Stimulated activated naive CD4-positive, alpha-beta T cell (primary cell): ENCODE measurements at regions not wholly inside any gene's neighbourhood (a gene's known extent, or its start where the extent isn't known, plus 50 kb on each side); places are given as distances from the start of the nearest gene placed in this dataset.
"Not testable (repeated sequence)": the region's sequence is repeated elsewhere in the genome, so short reads cannot be mapped to it uniquely, and the experiment has no call there.

Experiments used
- DNase-seq, 6 experiments: peaks; one replicate each; lab custom pipeline; 2025; lab: John Stamatoyannopoulos, UW

DNA sequence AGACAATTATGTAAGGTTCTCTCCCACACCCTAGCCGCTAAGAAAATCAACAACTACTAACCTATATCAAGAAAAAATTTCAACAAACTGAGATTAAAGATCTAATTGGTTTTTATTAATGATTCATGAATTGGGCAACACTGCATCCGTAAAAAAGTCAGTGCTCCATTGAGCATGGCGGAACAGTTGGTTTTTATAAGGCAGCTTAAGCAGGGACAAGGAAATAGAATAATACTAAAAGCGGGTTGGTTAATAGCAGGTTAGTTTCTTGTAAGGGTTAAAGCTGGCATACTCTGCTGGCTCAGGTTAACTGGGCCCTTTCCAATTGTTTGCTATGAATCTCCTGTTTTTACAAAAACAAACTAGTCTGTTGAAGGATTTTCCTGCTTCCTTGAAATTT is 202.3 kb upstream of the RASGEF1B start:
- no peak for DNase-seq

DNA sequence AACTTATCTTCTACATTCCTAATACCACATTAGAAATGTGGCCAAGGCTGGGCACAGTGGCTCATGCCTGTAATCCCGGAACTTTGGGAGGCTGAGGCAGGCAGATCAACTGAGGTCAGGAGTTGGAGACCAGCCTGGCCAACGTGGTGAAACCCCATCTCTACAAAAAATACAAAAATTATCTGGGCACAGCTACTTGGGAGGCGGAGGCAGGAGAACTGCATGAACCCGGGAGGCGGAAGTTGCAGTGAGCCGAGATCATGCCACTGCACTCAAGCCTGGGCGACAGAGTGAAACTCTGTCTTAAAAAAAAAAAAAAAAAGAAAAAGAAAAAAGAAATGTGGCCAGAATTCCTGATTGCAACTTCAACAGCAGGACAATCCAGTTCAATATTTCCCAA is 196.6 kb upstream of the RASGEF1B start:
- DNase-seq: not testable (repeated sequence)

DNA sequence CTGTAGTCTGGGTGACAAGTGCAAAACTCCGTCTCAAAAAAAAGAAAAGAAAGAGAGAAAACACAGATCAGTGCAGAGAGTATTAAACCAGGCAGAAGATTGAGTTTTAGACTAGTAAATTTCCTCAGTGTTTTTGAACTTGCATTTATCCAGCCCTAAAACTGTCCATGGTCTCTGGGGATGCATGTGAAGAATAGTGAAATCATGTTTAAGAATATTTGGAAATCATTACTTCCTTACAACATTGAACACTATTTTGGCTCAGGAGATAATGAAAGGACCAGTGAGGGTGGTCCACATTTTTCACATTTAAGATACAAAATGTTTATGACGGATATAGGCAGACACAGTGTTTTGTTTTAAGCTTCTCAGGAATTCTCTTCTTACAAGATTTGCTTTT is 195.8 kb upstream of the RASGEF1B start:
- no peak for DNase-seq

DNA sequence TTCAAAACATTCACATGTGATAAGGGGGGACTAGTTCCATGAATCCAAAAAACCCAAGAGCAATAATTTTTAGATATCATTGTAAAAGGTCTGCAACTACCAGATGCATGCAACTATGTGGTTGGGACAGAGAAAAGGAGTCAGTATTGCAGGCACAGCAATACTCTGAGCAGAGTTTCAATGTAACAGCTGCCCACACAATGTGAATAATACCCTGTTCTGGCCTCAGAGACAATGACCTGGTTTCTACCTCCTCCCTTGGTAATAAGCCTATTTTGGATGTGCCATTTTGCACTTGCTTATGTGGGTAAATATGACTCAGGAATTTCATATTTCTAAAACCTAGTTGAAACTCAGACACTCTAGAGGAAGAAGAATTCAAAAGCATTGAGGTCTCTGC is 194.8 kb upstream of the RASGEF1B start:
- no peak for DNase-seq

DNA sequence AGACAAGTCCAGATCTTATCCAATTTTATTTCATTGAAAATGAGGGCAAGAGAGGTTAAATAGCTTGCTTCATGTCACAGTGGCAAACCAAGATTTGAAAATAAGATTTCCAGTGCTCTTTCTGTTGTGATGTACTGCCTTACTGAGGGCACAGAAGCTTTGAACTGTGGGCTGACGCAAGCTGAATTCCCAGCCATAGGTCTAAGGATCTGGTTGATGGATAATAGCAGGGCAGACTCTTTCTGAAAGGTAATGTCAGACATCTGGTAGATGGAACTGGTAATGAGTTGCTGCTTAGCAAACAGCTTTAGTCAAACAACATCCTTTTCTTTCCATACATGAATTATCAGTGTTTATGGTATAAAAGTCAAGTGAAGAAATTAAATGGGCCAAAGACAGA is 193.9 kb upstream of the RASGEF1B start:
- no peak for DNase-seq

DNA sequence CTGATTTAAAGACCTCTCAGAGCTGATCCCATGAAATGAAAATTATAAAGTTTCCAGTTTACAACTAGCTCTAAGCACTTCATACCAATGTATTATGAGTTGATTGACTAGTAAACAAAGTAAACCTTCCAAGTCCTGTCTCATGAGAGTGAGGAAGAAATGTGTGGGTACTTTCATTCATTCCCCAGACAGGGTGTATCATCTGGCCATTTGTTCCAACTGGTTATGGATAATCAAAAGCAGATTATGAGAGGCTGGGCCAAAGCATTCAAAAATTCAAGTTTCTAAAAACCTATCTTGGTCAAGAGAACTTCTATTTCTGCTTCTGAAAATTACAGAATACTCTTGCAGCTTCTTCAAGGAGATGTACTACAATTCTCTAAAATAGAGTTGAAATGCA is 193.3 kb upstream of the RASGEF1B start:
- no peak for DNase-seq

DNA sequence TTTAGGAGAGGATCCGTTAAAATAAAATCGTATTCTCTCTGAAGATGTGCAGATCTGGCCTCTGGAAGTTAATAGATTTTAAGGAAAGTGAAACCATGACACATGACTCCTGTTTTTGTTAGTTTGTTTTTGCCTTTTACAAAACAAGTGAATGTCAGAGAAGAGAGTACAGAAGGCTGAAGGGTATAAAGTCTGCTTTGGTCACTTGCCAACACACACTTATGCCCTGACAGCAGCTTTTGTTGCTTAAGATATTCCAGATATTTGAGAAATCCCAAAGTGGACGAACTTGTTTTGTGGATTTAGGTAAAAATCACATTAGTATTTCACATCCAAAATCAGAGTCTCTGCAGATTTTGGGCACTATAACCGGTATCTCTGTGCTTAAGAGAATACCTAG is 192.4 kb upstream of the RASGEF1B start:
- DNase-seq: no peak

DNA sequence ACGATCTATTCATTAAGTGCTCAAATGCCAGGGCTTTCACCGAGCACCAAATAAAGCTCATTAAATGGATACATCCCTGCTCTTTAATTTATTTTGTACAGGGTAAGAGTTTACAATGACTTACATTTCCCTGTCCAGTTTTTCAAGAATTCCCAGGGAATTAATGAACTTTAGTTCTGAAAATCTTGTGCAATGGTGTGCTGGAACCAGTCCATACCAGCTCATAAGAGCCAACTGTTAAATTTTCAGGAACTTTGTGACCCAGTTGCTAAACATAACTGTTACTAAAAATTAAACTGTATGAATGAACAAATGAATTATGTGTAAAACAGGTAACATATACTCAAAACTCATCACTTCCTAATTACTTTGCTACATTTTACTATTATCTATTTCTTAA is 191.7 kb upstream of the RASGEF1B start:
- DNase-seq: no peak

DNA sequence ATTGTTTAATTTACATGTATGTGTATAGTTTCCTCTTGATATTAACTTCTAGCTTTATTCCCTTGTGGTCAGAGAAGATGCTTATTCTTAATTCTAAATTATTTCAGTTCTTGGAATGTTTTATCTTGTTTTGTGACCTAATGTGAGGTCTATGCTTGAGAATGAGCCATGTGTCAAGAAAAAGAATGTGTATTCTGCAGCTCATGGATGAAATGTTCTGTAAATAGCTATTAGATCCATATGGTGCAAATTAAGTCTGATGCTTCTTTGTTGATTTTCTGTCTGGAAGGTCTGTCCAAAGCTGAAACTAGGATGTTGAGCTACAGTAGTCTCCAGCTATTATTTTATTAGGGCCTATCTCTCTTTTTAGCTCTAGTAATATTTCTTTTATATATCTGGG is 187.3 kb upstream of the RASGEF1B start:
- no peak for DNase-seq

DNA sequence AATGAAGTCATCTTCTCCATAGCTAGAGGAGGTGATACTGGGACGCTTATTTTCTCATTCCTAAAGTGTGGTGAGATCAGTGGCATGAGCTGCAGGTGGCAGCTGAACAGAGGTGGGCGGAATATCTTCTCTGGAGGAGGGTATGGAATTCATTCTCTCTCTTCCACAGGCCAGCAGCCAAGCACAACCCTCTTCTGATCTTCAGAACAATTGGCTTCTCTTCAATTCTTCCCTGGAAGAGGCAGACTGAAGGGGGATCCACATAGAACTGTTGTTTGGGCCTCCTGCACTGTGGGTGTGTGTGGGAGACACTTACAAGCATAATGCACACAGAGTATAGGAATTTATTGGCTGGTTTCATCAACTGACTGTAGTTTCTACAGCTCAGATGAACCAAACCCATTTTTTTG is 180.4 kb upstream of the RASGEF1B start:
- no peak for DNase-seq

DNA sequence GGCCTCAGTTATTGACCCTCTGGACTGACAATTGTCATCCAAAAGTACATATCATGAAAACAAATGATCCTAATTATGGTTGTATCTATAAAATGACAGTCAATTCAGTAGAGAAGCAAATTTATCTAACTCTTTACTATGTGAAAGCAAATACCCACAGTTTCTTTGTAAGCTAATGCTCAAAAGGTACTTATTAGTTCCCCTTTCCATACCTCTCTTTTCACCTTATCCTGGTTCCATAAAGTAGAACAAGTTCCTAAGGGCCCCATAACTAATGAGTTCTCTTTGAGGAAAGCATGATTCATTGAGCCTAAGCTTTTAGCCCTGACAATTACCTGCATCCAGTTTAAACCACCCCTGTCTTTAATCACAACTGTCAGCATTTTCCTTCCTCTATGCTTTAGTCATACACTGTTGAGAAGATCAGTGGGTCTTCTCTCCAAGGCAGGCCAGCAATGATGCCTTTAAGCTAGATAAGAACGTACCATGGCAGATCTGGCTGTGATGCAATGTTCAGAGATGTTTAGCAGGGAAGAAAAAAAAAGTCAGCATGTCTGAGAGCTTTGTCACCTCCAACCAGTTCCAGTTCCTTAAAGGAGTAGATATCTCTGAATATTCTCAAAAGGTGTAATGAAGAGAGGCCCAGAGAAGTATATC is 179.7 kb upstream of the RASGEF1B start:
- DNase-seq: no peak

DNA sequence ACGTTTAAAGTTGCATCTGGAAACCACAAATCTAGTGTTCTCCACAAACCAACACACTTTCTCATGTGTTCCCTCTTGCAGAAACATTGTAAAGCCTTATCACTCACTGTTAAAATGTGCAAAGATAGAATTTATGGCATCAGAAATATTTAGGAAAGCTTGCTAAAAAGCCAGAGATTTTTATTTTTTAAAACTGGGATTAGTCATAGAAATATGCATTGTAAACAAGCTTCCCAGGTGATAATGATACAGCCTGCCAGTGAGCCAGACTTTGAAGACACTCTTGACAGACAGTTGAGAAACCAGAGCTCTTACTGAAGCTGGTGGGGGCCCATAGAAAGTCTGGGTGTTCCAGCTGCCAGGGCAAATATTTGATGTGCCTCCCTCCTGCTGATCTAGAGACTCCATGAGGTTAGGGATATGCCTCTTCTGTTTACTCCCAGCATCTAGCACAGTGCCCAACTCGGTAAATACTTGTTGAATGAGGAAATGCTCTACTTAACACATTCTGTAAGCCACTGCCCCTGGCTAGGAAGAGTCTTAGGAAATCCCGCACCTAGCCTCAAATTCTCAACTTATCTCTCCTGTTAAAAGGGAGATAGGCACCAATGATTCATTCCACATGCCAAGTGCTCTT is 179.0 kb upstream of the RASGEF1B start:
- no peak for DNase-seq

DNA sequence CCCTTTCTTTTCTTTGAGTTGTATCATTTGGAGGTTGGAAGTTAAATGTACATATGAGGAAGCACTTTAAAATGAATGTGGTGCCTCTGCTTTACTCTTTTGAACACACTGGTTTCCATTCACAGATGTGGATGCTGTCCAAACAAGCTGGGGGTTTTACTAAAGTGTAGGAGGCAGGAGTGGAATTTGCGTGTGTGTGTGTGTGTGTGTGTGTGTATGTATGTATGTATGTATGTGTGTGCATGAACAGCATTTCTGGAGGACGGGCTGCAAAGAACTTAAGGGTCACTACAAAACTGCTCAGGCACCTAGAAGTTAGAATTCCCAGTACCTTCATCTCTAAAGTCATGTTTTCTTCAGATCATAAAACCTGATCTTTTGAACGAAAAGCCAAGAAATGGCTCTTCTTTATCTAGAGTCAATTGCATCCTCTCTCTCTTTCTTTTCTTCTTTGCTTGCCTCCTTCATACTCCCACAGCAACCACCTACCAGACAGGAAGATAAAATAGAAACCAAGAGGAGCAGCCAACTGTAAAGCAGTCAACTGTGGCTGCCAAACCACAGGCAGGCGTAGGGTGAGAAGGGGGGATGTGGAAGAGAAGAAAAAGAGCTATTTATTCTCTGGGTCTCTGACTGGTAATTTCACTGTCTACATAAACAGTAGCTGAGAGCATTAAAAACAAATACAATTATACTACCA is 177.0 kb upstream of the RASGEF1B start:
- peak in 5 of 6 experiments; percentile 3 to 53 (median 47) for DNase-seq

DNA sequence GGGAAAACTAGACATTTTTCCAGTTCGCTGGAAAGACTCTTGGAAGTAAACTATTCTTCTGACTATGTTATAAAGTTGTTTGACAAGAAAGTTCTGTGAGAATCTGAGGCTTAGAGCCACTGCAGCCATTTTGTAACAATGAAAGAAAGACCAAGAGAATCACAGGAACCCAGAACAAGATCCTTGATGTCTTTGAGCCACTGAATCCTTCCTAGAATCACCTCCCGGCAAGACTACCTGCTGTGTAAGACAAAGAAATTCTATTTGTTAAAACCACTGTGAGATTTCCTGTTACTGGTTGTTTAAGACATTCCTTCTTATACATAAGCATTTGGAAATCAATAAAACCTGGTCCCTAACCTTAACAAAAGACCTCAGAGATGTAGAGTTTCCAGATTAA is 175.7 kb upstream of the RASGEF1B start:
- no peak for DNase-seq

DNA sequence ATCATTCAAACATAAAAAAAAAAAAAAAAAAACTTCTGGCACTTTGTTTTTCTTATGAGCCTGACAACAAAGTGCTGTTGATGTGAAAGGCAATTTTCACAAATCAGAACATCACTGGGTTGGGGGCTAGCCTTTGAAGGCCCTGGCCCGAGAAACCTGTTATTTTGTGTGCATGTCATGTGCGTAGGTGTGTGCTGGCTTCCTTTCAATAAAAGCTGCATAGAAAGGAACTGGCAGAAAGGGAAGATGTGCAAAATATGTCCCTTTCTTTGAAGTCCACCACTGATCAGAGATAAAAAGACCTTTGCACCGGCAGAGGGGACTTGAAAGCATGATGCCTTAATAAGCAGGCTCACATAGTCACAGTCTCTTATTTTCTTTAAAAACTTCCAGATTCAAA is 170.8 kb upstream of the RASGEF1B start:
- DNase-seq: no peak

DNA sequence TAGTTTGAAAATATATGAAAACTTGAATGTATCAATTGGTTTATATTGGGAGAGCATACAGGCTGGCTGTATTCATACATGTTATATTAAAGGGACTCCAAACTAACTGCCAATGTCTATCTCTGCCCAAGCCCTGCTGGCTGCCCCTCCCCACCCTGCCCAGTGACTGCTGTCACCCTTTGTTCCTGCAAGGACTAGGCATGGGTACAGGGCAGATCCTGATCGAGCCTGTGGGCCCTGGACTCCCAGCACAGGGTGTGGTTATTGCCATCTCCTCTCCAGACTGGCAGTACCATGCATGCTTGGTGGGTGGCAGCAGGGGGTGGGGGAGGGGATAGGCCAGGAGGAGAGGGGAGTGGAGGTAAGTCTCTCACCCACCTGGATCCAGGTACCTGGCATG is 167.5 kb upstream of the RASGEF1B start:
- no peak for DNase-seq

DNA sequence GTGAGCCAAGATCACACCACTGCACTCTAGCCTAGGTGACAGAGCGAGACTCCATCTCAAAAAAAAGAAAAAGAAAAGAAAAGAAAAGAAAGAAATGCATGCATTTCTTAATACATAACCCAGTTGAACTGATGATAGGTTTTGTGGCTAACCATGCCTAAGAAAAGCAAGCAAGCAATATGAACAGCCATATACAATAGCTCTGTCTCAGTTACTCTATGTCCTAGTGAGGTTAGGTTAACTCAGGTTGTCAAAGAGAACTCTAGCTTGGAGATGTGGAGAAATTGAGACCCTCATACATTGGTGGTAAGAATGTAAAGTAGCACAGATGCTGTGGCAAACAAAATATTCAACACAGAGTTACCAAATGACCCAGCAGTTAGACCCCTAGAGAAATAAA is 167.0 kb upstream of the RASGEF1B start:
- no peak for DNase-seq

DNA sequence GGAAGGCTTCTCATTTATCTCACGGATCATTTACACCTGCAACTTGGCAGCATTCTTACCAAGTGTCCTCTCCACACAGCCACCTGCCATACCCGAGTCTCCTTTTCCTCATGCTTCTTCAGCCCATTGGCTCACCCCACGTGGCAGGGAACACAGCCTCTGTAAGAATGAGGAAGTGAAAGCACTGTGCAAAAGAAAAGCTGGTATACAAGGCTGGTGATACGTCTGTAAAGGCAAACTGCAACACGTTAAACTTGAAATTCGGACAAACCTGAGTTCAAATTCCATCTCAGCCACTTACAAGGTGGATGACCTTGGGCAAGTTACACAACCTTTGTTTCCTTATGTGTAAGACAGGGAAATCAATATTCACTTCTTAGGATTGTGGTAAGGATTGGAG is 164.0 kb upstream of the RASGEF1B start:
- DNase-seq: no peak

DNA sequence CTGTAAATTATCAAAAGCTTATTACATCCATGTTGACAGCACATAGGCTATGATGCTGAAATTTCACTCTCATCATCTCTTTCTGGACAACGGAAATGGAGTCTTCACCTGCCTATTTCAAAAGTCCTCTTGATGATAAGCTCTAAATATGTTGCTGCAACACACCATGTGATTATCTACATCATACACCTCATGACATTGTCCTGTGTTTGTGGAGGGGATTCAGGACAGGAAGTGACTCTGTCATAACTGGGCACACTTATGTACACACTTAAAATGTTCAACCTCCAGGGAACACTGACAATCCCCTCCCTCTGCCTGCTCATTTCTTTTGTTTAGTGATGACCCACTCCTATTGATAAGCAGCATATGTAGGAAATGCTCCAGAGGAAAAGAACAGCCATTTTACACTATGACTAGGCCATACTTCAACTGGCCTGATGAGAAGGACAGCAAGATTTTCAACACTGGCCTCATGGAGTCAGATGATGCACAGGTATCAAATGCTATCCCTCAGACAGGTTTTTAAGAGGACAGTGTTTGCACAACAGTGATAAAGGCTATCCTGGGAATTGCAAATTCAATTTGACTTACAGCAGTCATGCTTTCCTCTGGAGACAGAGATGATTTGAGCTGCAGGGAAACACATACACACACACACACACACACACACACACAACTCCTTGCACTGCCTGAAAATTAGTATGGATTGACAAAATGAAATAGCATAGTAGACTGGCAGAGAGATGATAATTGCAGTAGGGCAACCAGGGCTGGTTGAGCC is 163.3 kb upstream of the RASGEF1B start:
- no peak for DNase-seq

DNA sequence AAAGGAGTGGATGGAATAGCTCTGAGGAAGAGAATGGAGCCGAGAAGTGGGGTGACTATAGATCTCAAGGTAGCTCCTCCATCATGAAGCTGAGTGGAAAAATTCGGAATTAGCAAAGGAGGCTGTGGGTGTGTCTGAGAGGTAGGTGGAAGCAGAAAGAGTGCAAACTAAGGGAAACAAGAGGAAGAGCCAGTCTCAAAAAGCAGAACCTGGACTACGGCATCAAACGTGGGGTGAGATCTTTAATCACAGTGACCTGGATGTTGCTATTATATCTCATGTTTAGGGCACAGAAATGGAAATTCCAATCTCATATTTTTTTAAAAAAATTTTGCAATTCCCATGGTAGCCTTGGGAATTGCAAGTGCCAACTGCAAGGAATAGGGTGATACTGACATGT is 162.5 kb upstream of the RASGEF1B start:
- DNase-seq: no peak

DNA sequence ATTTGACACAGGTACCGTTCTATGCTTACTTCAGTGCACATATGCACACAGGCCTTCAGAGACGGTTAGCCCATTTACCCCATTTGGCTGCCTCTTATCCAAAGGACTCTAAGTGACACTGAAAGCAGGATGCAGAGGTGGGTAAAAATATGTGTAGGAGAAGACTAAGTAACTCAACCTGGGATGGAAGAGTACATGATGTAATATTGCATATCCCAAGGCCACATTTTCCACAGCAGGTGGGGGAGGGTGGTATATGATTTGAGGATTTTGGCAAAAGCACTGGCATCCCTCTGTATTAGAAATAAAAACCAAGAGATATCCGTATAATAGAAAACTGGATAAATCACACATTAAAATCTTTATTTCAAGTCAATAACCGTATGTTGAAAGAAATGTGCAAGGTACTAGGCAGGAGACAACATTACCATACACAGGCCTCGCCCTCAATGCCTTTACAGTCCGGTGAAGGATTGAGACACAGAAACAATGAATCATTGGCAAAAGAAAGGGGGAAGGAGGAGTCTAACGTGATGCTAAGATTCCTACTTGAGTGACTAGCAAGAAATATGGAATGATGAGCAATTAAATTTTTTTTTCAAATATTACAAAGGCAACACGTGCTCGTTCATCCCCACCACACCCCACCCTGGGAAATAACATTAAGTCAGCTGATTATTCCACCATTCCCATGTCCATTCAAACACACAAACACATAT is 161.0 kb upstream of the RASGEF1B start:
- DNase-seq: no peak

DNA sequence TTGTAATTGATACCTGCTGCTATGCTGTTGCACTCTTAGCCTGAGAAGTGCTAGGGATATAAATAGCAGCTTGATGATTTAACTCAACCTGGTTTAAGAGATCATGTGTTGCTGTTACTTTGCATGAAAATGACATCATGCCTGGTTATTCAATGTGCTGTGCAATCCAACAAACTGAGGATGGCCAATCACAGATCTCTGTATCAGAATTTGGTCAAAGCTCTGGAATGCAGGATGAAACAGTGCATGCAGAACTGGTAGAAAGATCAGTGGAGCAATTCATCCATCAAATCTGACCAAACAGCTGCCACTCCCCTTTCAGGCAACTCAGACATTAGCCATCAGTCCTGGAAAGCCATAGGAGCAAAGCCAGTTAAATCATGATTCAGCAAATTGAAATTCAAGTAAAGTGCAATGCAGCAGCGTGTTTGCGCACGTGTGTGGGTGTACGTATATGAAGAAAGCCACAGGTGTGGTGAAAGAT is 160.3 kb upstream of the RASGEF1B start:
- DNase-seq: no peak
